Hepatocyte (in vitro differentiated cells): ENCODE measurements at regions not wholly inside any gene's neighbourhood (a gene's known extent, or its start where the extent isn't known, plus 50 kb on each side); places are given as distances from the start of the nearest gene placed in this dataset.

Experiments
- DNase-seq: peaks from one replicate; pipeline ENCODE4 v3.0.0-alpha.2; 2016; ENCODE audit warnings: low spot score
- H2AFZ ChIP-seq: fragments of 200-600 bp; sonication (generic); 2 replicates; pipeline ENCODE4 v1.6.0; 2016; ENCODE audit warnings: antibody characterized with exemption, mild to moderate bottlenecking
- H3K27ac ChIP-seq: fragments of 200-600 bp; sonication (generic); 2 replicates; pipeline ENCODE4 v1.5.1; 2016; ENCODE audit warnings: mild to moderate bottlenecking
- H3K27me3 ChIP-seq: fragments of 200-600 bp; sonication (generic); 2 replicates; pipeline ENCODE4 v1.6.1; 2016
- H3K36me3 ChIP-seq: fragments of 200-600 bp; sonication (generic); replicated peaks from 2 replicates; pipeline ENCODE4 v1.5.1; 2016; ENCODE audit warnings: low read depth; ENCODE audit not compliant: insufficient read depth
- H3K4me1 ChIP-seq: fragments of 200-600 bp; sonication (generic); 2 replicates; pipeline ENCODE4 v1.5.1; 2016; ENCODE audit warnings: mild to moderate bottlenecking, moderate library complexity; ENCODE audit not compliant: insufficient read depth
- H3K4me2 ChIP-seq: fragments of 200-600 bp; sonication (generic); 2 replicates; pipeline ENCODE4 v1.6.0; 2016
- H3K4me3 ChIP-seq: fragments of 200-600 bp; sonication (generic); 2 replicates; pipeline ENCODE4 v1.5.1; 2016; ENCODE audit warnings: mild to moderate bottlenecking
- H3K79me2 ChIP-seq: fragments of 200-600 bp; sonication (generic); 2 replicates; pipeline ENCODE4 v1.6.0; 2017; ENCODE audit warnings: mild to moderate bottlenecking
- H3K9me2 ChIP-seq: fragments of 200-600 bp; sonication (generic); replicated peaks from 2 replicates; pipeline ENCODE4 v1.6.0; 2017; ENCODE audit warnings: mild to moderate bottlenecking; ENCODE audit not compliant: insufficient read depth
- H3K9me3 ChIP-seq: fragments of 200-600 bp; sonication (generic); 2 replicates; pipeline ENCODE4 v1.5.1; 2016; ENCODE audit warnings: low read depth, mild to moderate bottlenecking
- H4K20me1 ChIP-seq: fragments of 200-600 bp; sonication (generic); 2 replicates; pipeline ENCODE4 v1.6.0; 2016; ENCODE audit warnings: mild to moderate bottlenecking; ENCODE audit not compliant: insufficient read depth, poor library complexity, severe bottlenecking
- EZH2 ChIP-seq: fragments of 200-600 bp; sonication (generic); IDR thresholded peaks from 2 replicates; pipeline ENCODE4 v1.6.1; 2016; ENCODE audit warnings: antibody characterized with exemption, mild to moderate bottlenecking, borderline replicate concordance
- EZH2phosphoT487 ChIP-seq: fragments of 200-600 bp; sonication (generic); IDR thresholded peaks from one replicate; pipeline ENCODE4 v1.6.1; 2018; ENCODE audit warnings: antibody characterized with exemption, mild to moderate bottlenecking, low read depth, moderate library complexity; ENCODE audit not compliant: unreplicated experiment, severe bottlenecking
- WGBS: methylation state at CpG from one replicate; pipeline ENCODE4 v1.1.6; 2016; ENCODE audit warnings: low lambda C conversion rate; ENCODE audit errors: missing lambda C conversion rate; 5-methylcytosine and 5-hydroxymethylcytosine counted together
- TF ChIP-seq, protein P1 (sequence below): fragments of 200-600 bp; sonication (generic); IDR thresholded peaks from 2 replicates; pipeline ENCODE4 v1.5.1; 2016; ENCODE audit warnings: antibody characterized with exemption, mild to moderate bottlenecking; ENCODE audit not compliant: poor library complexity

DNA sequence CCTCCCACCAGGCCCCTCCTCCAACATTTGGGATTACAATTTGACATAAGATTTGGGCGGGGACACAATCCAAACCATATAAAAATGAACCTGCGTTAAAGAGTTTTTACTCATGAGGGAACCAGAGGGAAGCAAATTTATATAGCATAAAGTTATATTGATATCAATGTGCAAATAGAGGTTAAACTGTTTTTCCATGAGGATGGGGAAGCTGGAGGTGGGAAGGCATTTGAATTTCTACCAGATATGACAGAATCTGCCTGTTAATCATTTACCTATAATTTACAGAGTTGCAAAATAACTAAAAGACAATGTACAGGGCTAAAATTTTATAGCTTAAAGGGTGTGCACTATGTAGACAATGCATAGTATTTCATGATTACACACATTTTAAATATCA lies 322.0 kb upstream of the FKBP1C start:
- Histone ChIP-seq H3K36me3 (no peaks in the 10 kb centered on the region), H3K9me3 (no peaks in the 10 kb centered on the region), H3K27ac (no peak overlapping the region), H3K27me3 (no peaks in the 10 kb centered on the region), H3K79me2 (no peaks in the 10 kb centered on the region), H3K4me3 (no peak overlapping the region), H3K9me2 (no peaks in the 10 kb centered on the region), H3K4me1 (no peaks in the 10 kb centered on the region), H4K20me1 (no peaks in the 10 kb centered on the region), H2AFZ (no peak overlapping the region), H3K4me2 (no peak overlapping the region)
- DNase-seq, result no peak
- WGBS, result 93% methylated on average over 2 of the region's 2 CpGs
- TF ChIP-seq EZH2 (no peak), EZH2phosphoT487 (no peak)
- TF ChIP-seq, protein P1, sequence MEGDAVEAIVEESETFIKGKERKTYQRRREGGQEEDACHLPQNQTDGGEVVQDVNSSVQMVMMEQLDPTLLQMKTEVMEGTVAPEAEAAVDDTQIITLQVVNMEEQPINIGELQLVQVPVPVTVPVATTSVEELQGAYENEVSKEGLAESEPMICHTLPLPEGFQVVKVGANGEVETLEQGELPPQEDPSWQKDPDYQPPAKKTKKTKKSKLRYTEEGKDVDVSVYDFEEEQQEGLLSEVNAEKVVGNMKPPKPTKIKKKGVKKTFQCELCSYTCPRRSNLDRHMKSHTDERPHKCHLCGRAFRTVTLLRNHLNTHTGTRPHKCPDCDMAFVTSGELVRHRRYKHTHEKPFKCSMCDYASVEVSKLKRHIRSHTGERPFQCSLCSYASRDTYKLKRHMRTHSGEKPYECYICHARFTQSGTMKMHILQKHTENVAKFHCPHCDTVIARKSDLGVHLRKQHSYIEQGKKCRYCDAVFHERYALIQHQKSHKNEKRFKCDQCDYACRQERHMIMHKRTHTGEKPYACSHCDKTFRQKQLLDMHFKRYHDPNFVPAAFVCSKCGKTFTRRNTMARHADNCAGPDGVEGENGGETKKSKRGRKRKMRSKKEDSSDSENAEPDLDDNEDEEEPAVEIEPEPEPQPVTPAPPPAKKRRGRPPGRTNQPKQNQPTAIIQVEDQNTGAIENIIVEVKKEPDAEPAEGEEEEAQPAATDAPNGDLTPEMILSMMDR, result no peak

DNA sequence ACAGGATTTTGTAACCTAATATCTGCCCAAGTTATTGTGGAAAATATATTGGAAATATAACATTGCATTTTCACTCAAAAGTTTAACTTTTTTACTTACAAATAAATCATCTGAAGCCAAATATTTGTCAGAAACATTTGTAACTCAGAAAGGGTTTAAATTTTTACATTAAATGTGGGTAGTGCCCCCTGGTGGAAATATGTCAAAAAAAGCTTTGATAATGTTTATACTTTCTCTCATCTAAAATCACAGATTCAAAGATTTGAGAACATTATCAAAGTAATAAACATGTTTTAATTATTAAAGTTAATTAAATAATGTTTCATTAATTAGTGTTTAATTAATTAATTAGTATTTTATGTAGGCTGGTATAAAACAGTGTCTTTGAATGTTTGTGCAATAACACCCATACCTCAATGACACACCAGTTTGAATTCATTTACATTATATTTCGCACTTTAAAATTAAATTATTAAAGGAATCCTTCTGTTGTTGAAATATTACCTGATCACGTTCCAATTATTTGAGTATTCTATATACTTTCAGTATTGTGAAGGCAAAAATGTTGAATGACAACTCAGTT lies 320.1 kb upstream of the FKBP1C start:
- Histone ChIP-seq H2AFZ (no peak overlapping the region), H4K20me1 (no peaks in the 10 kb centered on the region), H3K4me2 (no peak overlapping the region), H3K4me3 (no peak overlapping the region), H3K9me3 (no peaks in the 10 kb centered on the region), H3K4me1 (no peaks in the 10 kb centered on the region), H3K36me3 (no peaks in the 10 kb centered on the region), H3K79me2 (no peaks in the 10 kb centered on the region), H3K27me3 (no peaks in the 10 kb centered on the region), H3K27ac (no peak overlapping the region), H3K9me2 (no peaks in the 10 kb centered on the region)
- TF ChIP-seq, protein P1, result peak; percentile 76
- TF ChIP-seq EZH2, result no peak
- no peak for TF ChIP-seq EZH2phosphoT487
- peak; percentile 43 for DNase-seq
- 45% methylated on average over 2 of the region's 2 CpGs for WGBS

DNA sequence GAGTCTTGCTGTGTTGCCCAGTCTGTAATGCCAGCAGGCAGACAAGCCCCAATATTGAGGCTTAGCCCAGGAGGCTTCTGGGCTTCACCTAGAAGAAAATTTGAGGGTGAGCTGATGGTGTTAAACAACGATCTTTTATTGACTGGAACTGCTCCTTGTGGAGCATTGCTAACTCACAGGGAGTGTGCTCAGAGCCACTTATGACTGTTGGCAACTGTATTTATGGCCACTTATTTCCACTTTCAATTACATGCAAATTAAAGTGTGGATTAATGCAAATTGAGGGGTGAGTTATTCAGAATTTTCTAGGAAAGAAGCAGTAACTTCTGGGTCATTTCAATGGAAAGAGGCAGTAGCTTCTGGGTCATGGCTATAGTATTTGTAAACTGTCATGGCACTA lies 317.2 kb upstream of the FKBP1C start:
- no peak for DNase-seq
- no peaks in the 10 kb centered on the region for H3K9me2 ChIP-seq

More for the DNA sequence above, 317.2 kb upstream of the FKBP1C start:
- no peaks in the 10 kb centered on the region for H3K9me3 ChIP-seq
- no peaks in the 10 kb centered on the region for H3K4me1 ChIP-seq
- H2AFZ ChIP-seq, result no peak overlapping the region
- 82% methylated on average over 1 of the region's 1 CpG for WGBS
- no peaks in the 10 kb centered on the region for H3K27me3 ChIP-seq
- TF ChIP-seq EZH2phosphoT487 (no peak), EZH2 (no peak)
- TF ChIP-seq, protein P1, result no peak
- no peak overlapping the region for H3K4me2 ChIP-seq
- no peaks in the 10 kb centered on the region for H4K20me1 ChIP-seq
- H3K27ac ChIP-seq, result no peak overlapping the region
- H3K36me3 ChIP-seq, result no peaks in the 10 kb centered on the region
- H3K4me3 ChIP-seq, result no peak overlapping the region
- H3K79me2 ChIP-seq, result no peaks in the 10 kb centered on the region
